HEK293T (cell line): ENCODE measurements at regions not wholly inside any gene's neighbourhood (a gene's known extent, or its start where the extent isn't known, plus 50 kb on each side); places are given as distances from the start of the nearest gene placed in this dataset.

Experiments used
- CTCF ChIA-PET: fragments of 350-600 bp; formaldehyde crosslinking; extraction: SDS; loops from one replicate; lab custom pipeline; 2021; ENCODE audit warnings: antibody characterized with exemption, inconsistent platforms; lab: Yijun Ruan, JAX
- POLR2A ChIA-PET: fragments of 350-600 bp; formaldehyde crosslinking; extraction: SDS; loops from one replicate; lab custom pipeline; 2020; ENCODE audit warnings: antibody characterized with exemption, inconsistent platforms; lab: Yijun Ruan, JAX
- DNase-seq: peaks from one replicate; pipeline ENCODE4 v3.0.0; 2012; ENCODE audit warnings: mixed read lengths; ENCODE audit errors: extremely low spot score
- ARNT ChIP-seq: fragments of 450-650 bp; IDR thresholded peaks from 2 replicates; pipeline ENCODE4 v1.6.1; 2017; ENCODE audit warnings: mild to moderate bottlenecking
- BHLHE40 ChIP-seq: fragments of 450-650 bp; IDR thresholded peaks from 2 replicates; pipeline ENCODE4 v1.6.1; 2016; ENCODE audit warnings: mild to moderate bottlenecking, moderate library complexity, borderline replicate concordance
- CTBP1 ChIP-seq: fragments of 450-650 bp; IDR thresholded peaks from 2 replicates; pipeline ENCODE4 v1.6.1; 2016; ENCODE audit warnings: borderline replicate concordance
- ELF4 ChIP-seq: fragments of 450-650 bp; IDR thresholded peaks from 2 replicates; pipeline ENCODE4 v1.6.1; 2017; ENCODE audit warnings: antibody characterized with exemption
- FOXA1 ChIP-seq: fragments of 450-650 bp; IDR thresholded peaks from 2 replicates; pipeline ENCODE4 v1.6.1; 2016; ENCODE audit warnings: mild to moderate bottlenecking
- FOXK2 ChIP-seq: fragments of 450-650 bp; IDR thresholded peaks from 2 replicates; pipeline ENCODE4 v1.6.1; 2016; ENCODE audit warnings: mild to moderate bottlenecking
- FOXM1 ChIP-seq: fragments of 450-650 bp; IDR thresholded peaks from 2 replicates; pipeline ENCODE4 v1.6.1; 2017; ENCODE audit warnings: mild to moderate bottlenecking, borderline replicate concordance
- HDGF ChIP-seq: fragments of 450-650 bp; IDR thresholded peaks from 2 replicates; pipeline ENCODE4 v1.6.1; 2017; ENCODE audit warnings: antibody characterized with exemption, borderline replicate concordance
- L3MBTL2 ChIP-seq: fragments of 450-650 bp; conservative IDR thresholded peaks from 2 replicates; pipeline ENCODE4 v1.6.1; 2016; ENCODE audit warnings: mild to moderate bottlenecking
- LEF1 ChIP-seq: fragments of 450-650 bp; IDR thresholded peaks from 2 replicates; pipeline ENCODE4 v1.6.1; 2017; ENCODE audit warnings: mild to moderate bottlenecking, borderline replicate concordance
- NFRKB ChIP-seq: fragments of 450-650 bp; IDR thresholded peaks from 2 replicates; pipeline ENCODE4 v1.6.1; 2016; ENCODE audit warnings: mild to moderate bottlenecking, moderate library complexity
- SP1 ChIP-seq: fragments of 450-650 bp; IDR thresholded peaks from 2 replicates; pipeline ENCODE4 v1.6.1; 2017
- SUZ12 ChIP-seq: fragments of 450-650 bp; IDR thresholded peaks from 2 replicates; pipeline ENCODE4 v1.6.1; 2016; ENCODE audit warnings: mild to moderate bottlenecking
- TARDBP ChIP-seq: fragments of 450-650 bp; IDR thresholded peaks from 2 replicates; pipeline ENCODE4 v1.6.1; 2016
- ZNF384 ChIP-seq: fragments of 450-650 bp; IDR thresholded peaks from 2 replicates; pipeline ENCODE4 v1.6.1; 2016
- TF ChIP-seq, protein P1 (sequence below): fragments of 450-650 bp; IDR thresholded peaks from 2 replicates; pipeline ENCODE4 v1.6.1; 2016

DNA sequence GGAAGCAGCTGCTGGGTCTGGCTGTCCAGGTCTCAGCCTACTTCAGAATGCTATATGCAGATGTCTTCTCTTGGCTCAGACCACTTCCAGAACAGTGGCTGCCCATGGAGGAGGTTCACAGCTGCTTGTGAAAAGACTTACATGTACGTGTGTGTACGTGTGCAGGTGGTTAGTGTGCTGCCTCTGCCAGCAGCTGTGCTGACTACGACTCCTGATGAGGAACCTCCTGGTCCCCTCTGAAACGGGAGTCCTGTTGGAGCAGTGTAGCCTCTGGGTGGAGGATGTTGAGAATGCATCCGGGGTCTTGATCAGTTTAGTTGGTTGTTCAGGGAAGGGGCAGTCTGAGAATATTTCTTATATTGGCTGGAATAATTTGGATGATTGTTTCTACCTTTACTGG lies 155.9 kb upstream of the WDR1 start:
- no peak for TF ChIP-seq FOXM1
- POLR2A ChIA-PET = no interaction called here
- no peak for DNase-seq
- CTCF ChIA-PET = no interaction called here

DNA sequence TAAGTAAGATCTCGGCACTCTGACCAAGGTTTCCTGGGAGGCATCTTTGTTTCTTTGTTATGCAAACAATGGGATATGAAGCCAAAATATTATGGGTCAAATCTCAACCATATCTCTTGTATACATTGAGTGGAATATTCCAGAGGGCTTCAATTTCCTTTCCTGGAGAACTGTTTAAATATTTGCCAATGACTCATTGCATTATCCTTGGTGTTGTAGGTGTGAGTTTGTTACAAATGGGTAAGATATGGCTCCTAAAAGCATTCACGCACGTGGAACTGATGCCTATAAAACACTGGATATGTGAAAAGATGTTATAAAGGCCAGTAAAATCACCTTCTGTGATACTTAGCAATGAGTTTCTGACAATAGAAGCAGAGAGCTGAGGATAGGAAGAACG lies 150.5 kb upstream of the WDR1 start:
- POLR2A ChIA-PET = no interaction called here
- no peak for DNase-seq
- TF ChIP-seq SUZ12 (no peak), FOXM1 (no peak)
- CTCF ChIA-PET = no interaction called here

DNA sequence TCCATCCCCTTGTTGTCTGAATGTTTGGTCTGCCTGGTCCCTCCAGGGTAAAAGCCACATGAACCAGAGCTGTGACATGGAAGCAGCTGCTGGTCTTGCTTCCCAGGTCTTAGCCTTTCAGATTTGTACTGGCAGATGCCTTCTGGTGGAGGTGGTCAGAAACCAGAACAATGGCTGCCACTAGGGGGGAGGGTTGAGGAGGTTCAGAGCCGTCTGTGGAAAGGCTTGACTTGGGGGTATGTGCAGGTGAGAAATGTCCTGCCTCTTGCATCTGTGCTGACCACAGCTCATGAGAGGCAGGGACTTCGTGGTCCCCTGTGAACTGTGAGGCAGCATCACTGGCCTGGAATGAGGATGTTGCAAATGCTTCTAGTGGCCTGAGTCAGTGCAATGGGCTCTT lies 144.2 kb upstream of the WDR1 start:
- ChIA-PET CTCF (no interaction called here), POLR2A (no interaction called here)
- DNase-seq = no peak
- TF ChIP-seq FOXK2 = no peak
- no peak for TF ChIP-seq NFRKB
- no peak for TF ChIP-seq HDGF
- TF ChIP-seq CTBP1 = no peak
- TF ChIP-seq FOXA1 = no peak
- TF ChIP-seq, protein P1, sequence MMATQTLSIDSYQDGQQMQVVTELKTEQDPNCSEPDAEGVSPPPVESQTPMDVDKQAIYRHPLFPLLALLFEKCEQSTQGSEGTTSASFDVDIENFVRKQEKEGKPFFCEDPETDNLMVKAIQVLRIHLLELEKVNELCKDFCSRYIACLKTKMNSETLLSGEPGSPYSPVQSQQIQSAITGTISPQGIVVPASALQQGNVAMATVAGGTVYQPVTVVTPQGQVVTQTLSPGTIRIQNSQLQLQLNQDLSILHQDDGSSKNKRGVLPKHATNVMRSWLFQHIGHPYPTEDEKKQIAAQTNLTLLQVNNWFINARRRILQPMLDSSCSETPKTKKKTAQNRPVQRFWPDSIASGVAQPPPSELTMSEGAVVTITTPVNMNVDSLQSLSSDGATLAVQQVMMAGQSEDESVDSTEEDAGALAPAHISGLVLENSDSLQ = no peak
- TF ChIP-seq LEF1 = no peak
- TF ChIP-seq ELF4 = no peak
- TF ChIP-seq ARNT = no peak
- no peak for TF ChIP-seq TARDBP
- TF ChIP-seq BHLHE40 = no peak

DNA sequence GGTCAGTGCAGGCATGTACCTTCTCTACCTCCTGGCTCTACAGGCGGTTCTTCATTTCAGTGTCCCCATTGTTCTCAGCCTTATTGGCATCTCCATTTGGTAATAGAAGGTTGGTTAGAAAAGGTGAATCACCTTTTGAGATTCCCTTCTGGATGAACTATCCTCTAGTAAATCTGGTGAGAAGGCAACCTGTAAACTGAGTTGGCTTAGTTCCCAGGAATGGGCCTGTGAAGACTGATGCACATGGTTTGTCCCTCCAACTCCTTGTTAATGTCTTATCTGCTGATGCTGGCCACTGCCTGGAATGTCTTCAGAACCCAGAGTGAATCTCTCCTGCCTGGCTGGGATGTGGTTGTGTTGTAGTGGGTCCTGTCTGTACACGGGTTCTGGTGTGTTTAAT lies 143.4 kb upstream of the WDR1 start:
- TF ChIP-seq ELF4 = no peak
- TF ChIP-seq LEF1 = no peak
- TF ChIP-seq, protein P1 = no peak
- no peak for TF ChIP-seq FOXK2
- no peak for TF ChIP-seq TARDBP
- TF ChIP-seq SP1 = no peak
- no peak for TF ChIP-seq CTBP1
- TF ChIP-seq BHLHE40 = no peak
- POLR2A ChIA-PET = no interaction called here
- CTCF ChIA-PET = no interaction called here
- DNase-seq = no peak

DNA sequence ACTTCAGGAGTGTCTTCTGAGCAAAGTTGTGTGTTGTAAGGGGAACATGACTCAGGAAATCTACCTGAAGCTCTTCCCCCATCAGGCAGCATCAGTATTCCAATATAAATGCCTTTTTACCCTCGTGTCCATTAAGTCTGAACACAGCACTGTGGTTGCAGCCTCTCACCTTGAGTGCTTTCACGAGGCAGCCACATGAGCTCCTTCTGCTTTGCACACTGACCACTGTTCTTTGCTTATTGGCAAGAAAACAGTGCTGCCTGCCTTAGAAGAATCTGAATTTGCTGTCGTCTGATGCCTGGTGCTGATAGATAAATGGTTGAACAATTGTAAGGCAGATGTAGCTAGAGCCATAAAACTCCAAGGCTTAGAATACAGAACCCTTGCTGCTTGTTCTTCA lies 139.6 kb upstream of the WDR1 start:
- TF ChIP-seq HDGF = no peak
- TF ChIP-seq FOXA1 = no peak
- TF ChIP-seq FOXK2 = no peak
- TF ChIP-seq ELF4 = no peak
- no peak for DNase-seq
- ChIA-PET CTCF (no interaction called here), POLR2A (no interaction called here)

DNA sequence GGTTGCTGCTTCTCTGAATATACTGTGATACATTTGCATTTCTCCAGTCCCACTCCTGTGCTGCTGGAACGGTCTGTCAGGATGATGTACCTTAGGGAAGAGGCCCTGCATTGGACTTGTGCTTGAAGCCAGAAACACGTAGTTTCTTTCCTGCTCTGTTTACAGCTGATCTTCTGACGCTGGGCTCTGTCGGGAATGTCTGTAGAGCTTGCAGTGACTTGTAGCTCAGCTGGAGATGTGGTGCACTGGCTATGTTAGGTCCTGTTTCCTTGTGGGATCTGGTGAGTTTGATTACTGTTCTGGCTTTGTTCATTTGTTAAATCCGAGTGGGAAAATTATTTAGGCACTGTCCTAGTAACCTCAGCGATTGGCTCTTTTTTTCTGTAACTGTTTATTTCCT lies 137.2 kb upstream of the WDR1 start:
- no peak for DNase-seq
- TF ChIP-seq ARNT (no peak), LEF1 (no peak), TARDBP (no peak), CTBP1 (no peak), ELF4 (no peak), FOXM1 (no peak), FOXK2 (no peak), HDGF (no peak), ZNF384 (no peak), L3MBTL2 (no peak), FOXA1 (no peak), SUZ12 (no peak), NFRKB (no peak), SP1 (no peak), BHLHE40 (no peak)
- TF ChIP-seq, protein P1 = no peak
- ChIA-PET CTCF (no interaction called here), POLR2A (no interaction called here)

DNA sequence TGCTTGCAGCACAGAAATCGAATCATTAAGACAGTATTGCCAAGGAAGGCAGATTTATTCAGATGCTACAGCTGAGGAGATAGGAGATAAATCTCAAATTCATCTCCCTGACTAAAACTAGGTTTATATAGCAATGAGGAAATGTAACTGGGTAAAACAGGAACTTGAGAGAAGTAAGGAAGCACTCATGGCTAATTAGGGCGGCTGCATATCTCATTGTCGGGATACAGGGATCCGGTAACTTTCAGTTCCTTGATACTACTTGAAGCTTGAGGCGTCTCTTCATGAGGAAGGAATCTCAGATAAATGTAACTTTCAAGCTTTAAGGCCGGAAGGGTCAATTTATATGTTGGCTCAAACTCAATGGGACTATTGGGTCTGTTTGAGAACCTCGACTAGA lies 129.2 kb upstream of the WDR1 start:
- TF ChIP-seq FOXA1 (no peak), NFRKB (no peak), SP1 (no peak), ARNT (no peak), CTBP1 (no peak), HDGF (no peak), TARDBP (no peak), FOXK2 (no peak), ELF4 (no peak), ZNF384 (no peak), L3MBTL2 (no peak), LEF1 (no peak), BHLHE40 (no peak), SUZ12 (no peak), FOXM1 (no peak)
- TF ChIP-seq, protein P1 = no peak
- POLR2A ChIA-PET = no interaction called here
- CTCF ChIA-PET = no interaction called here
- no peak for DNase-seq
